ENCODE measurements at regions not wholly inside any gene's neighbourhood (a gene's known extent, or its start where the extent isn't known, plus 50 kb on each side); places are given as distances from the start of the nearest gene placed in this dataset.

GRCh38 chr16:51312363-51313150, 161.5 kb upstream of the SALL1 start:
- TF ChIP-seq POLR2A (IDR thresholded peaks at IDR 0.05; ENCODE audit: low read depth, low read length) (no peak), CTCF (conservative IDR thresholded peaks at IDR 0.05; ENCODE audit: low read depth, low read length) (no peak), CEBPB (IDR thresholded peaks at IDR 0.05; ENCODE audit: low read depth, low read length) (no peak), MAZ (IDR thresholded peaks at IDR 0.05; ENCODE audit: borderline replicate concordance, low read depth, low read length) (no peak)

All from IMR-90 (cell line).